Islet precursor cell (in vitro differentiated cells): ENCODE measurements at regions not wholly inside any gene's neighbourhood (a gene's known extent, or its start where the extent isn't known, plus 50 kb on each side); places are given as distances from the start of the nearest gene placed in this dataset.
A peak's percentile ranks its signal among the peaks of the same experiment; 100 is the strongest.
"Not testable (repeated sequence)": the region's sequence is repeated elsewhere in the genome, so short reads cannot be mapped to it uniquely, and the experiment has no call there.

Experiments
- DNase-seq: peaks from one replicate; pipeline ENCODE4 v3.0.0-alpha.2; 2018

GRCh38 chr11:127804747-127805400 is 782.5 kb downstream of the ETS1 start:
- no peak for DNase-seq

GRCh38 chr11:127803755-127804154 is 783.6 kb downstream of the ETS1 start:
- no peak for DNase-seq

GRCh38 chr11:127800989-127801688 is 786.2 kb downstream of the ETS1 start:
- DNase-seq: no peak

- no peak for DNase-seq
Measured at GRCh38 chr11:127795326-127795725, 792.0 kb downstream of the ETS1 start.

DNA sequence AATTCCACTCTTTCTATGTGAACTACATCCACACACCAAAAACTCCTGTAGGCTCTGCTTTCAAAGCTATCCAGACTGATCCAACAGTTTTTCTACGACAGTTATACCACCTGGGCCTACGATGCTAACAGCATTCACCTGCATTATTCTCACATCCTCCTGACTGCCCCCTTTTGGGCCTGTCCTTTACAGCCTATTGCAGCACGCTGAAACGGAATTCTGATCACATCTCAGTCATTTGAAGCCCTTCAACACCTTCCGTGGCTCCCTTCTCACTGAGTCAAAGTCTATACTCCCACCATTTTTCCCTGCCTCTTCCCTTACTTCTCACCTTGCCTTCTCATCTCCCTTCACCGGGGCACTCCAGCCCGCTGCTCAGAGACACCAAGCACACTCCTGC is 791.3 kb upstream of the KIRREL3 start:
- no peak for DNase-seq

- no peak for DNase-seq
Measured at GRCh38 chr11:127790592-127790991, 790.0 kb upstream of the KIRREL3 start.

DNA sequence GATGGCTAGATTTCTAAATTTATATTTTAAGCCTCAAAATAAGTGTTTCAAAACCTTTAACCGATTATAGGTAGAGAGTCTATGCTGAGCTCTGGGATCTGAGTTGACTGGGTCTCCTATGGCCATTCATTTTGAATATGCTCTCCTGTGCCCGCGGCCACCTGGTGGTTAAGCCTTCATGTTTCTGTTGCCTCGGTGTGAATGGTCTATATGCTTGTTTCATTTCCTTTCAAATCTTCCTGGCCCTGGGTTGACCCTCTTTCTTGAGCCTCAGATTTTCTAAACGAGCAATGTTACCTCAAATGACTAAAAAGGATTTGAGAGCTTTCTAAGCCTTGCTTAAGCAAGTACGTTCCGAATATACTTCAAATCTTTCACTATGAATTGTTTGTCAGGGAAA is 789.4 kb upstream of the KIRREL3 start:
- DNase-seq: peak; percentile 57

- DNase-seq: not testable (repeated sequence)
Measured at GRCh38 chr11:127772938-127773337, 772.4 kb upstream of the KIRREL3 start.

DNA sequence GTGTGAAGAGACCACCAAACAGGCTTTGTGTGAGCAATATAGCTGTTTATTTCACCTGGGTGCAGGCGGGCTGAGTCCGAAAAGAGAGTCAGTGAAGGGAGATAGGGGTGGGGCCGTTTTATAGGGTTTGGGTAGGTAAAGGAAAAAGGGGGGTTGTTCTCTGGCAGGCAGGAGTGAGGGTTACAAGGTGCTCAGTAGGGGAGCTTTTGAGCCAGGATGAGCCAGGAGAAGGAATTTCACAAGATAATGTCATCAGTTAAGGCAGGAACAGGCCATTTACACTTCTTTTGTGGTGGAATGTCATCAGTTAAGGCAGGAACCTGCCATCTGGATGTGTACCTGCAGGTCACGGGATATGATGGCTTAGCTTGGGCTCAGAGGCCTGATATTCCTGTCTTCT is 768.4 kb upstream of the KIRREL3 start:
- not testable (repeated sequence) for DNase-seq

GRCh38 chr11:127766734-127767133 is 766.2 kb upstream of the KIRREL3 start:
- DNase-seq: no peak

DNA sequence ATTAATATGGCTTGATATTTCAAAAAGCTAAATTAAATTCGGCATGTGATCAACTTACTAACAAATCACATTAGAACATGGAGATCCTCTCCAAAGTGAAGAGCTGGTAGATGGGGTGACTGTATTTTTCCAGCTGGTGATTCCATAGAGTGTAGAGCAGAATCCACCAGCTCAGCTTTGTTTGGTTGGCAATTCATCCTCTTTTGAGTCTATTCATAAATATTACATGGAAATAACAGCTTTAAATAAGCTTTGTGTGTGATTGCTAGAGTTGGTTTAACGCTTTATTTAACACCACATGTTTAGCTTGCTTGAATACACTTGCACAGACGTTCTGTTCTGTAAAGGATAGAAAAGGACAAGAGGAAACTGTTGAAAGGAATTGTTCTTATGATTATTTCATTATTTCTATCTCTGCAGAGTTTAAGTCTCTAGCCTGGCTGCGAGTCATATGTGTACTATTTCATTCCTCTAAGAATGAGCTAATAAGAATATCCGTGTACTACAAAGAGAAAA is 738.3 kb upstream of the KIRREL3 start:
- no peak for DNase-seq

- DNase-seq: no peak
Measured at GRCh38 chr11:127737499-127737898, 736.9 kb upstream of the KIRREL3 start.

DNA sequence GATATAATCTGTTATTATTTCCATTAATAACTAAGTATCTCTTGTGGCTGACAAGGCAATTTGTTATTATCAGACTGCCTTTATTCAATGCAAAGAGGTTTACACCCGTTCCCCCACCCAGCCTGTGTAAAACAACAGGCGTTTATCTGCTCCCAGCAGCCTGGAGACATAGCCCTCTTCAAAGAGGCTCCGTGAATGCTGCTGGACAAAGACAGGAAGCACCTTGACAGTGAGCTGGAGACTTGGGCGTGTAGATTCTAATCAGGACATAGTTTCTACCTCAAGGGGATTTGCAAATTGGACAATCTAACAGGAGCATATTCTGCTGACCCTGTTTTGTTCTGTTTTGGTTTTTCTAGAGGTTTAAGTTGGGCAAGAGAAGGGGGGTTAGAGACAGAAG is 733.0 kb upstream of the KIRREL3 start:
- DNase-seq: peak; percentile 69

DNA sequence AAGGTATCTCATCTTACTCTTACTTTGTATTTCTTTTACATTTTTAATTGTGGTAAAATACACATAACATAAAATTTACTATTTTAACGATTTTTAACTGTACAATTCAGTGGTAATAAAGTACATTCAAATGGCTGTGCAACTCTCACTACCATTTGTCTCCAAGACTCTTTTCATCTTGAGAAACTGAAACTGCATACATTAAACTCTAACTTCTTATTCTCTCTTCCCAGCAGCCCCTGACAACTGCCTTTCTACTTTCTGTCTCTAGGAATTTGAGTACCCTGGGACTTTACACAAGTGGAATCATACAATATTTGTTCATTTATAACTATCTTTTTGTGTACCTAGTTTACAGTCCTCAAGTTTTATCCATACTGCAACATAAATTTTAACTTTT is 725.8 kb upstream of the KIRREL3 start:
- DNase-seq: no peak

DNA sequence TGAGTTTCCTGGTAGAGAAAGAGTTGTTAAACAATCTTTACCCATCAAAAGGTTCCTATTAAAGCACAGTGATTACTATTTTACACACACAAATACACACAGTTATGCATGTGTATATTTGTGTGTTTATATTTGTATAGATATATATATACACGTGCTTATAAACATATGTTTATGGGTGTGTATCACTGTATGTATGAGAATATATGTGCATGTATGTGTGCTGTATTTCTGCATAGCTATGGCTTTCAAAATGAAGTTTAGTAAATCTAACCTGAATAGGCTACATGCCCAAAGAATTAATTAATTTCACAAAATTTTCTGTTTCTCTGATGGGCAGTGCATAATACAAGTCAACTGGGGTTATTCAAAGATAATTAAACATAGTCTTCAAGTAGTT is 723.1 kb upstream of the KIRREL3 start:
- no peak for DNase-seq

- DNase-seq: no peak
Measured at GRCh38 chr11:127713226-127713625, 712.7 kb upstream of the KIRREL3 start.

- DNase-seq: no peak
Measured at GRCh38 chr11:127711748-127712147, 711.2 kb upstream of the KIRREL3 start.

DNA sequence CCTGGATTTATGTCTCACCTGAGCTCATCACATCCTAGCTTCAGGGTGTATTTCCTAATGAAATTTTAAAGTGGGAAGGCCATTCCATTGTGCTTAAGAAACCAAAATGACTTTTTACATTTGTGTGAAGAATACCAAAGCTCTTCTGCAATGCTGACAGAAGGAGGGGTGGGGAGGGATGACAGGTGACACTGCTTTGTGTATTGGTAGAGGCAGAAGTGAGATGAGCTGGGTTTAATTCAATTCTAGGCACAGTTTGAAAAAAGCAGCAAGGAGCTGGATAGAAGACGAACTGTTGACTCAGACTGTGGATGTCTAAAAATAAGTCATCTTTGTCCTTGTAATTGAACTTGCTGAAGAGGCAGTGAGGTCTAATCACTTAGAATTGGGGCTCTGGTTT is 710.3 kb upstream of the KIRREL3 start:
- DNase-seq: no peak

DNA sequence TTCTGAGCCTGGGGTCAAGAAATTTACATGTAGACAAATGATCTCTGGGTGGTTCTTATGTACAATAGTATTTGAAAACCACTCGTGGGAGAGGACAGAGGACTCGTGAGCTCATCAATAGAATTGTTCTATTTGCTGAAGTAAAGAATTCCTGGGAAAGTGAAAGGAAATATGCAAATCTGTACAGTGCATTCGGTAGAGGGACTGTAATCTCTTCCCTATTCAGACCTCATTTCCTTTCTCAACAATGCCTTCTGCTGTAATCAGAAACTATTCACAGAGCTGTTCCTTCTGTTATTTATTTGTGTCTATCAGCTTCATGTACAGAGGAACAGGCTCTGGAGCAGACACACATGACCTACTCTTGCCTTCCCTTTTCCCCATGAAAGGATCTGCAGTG is 709.4 kb upstream of the KIRREL3 start:
- DNase-seq: no peak

DNA sequence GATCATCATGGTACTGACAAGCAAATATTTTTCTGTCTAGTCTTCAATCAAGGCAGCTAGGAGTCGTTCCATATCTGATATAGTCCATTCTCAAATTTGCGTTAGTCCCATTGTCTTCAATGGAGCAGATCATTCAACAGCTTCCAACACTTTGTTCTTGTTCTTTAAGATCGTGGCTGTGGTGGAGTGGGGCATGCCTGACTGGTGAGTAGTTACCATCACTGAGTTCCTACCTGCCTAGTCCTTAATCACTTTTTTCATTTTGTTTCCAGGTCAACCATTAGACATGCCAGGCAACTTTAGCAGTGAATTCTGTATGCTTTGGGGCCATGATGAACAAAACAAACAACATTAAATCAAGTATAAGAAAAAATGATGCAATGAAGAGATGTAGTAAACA is 693.1 kb upstream of the KIRREL3 start:
- DNase-seq: no peak

DNA sequence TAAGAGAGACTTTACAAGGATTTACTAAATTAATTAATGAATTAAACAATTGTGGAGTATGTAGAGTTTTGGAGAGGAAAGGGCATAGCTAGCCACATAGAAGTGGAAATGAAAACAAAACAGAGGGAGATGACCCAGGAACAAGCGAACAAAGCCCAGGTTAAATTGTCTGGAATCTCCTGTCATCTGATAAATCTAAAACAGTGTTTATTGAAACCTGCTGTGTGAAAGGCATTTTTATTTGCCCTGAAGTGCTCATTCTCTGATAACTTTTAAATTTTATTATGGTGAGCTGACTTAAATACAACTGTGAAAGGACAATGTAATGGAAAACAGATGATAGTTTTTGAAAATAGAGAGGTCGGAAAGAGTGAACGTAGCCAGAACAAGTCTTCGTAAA is 682.8 kb upstream of the KIRREL3 start:
- no peak for DNase-seq

- no peak for DNase-seq
Measured at GRCh38 chr11:127679816-127680545, 679.4 kb upstream of the KIRREL3 start.

GRCh38 chr11:127678631-127679030 is 678.1 kb upstream of the KIRREL3 start:
- no peak for DNase-seq
